MM.1S (cell line): ENCODE measurements at regions not wholly inside any gene's neighbourhood (a gene's known extent, or its start where the extent isn't known, plus 50 kb on each side); places are given as distances from the start of the nearest gene placed in this dataset.

Source experiments
- DNase-seq: peaks from one replicate; pipeline ENCODE4 v3.0.0-alpha.2; 2015
- H2AFZ ChIP-seq: fragments of 300-600 bp; sonication (generic); 2 replicates; pipeline ENCODE4 v1.6.0; 2016; ENCODE audit warnings: antibody characterized with exemption, low read length
- H3F3A ChIP-seq: fragments of 300-600 bp; sonication (generic); 2 replicates; pipeline ENCODE4 v1.6.1; 2016; ENCODE audit warnings: mild to moderate bottlenecking, antibody characterized with exemption, low read length, moderate library complexity, mixed read lengths; ENCODE audit not compliant: insufficient read depth
- H3K27ac ChIP-seq: fragments of 300-600 bp; sonication (generic); 2 replicates; pipeline ENCODE4 v1.5.1; 2016; ENCODE audit warnings: mild to moderate bottlenecking, low read length
- H3K27me3 ChIP-seq: fragments of 300-600 bp; sonication (generic); replicated peaks from 2 replicates; pipeline ENCODE4 v1.6.0; 2016; ENCODE audit warnings: low read length; ENCODE audit not compliant: insufficient read depth
- H3K36me3 ChIP-seq: fragments of 300-600 bp; sonication (generic); replicated peaks from 2 replicates; pipeline ENCODE4 v1.6.1; 2016; ENCODE audit warnings: mild to moderate bottlenecking, low read length, mixed read lengths; ENCODE audit not compliant: insufficient read depth
- H3K4me1 ChIP-seq: fragments of 300-600 bp; sonication (generic); 2 replicates; pipeline ENCODE4 v1.6.1; 2016; ENCODE audit warnings: low read length, mixed read lengths
- H3K4me2 ChIP-seq: fragments of 300-600 bp; sonication (generic); 2 replicates; pipeline ENCODE4 v1.6.0; 2016; ENCODE audit warnings: low read depth, low read length
- H3K4me3 ChIP-seq: fragments of 300-600 bp; sonication (generic); 2 replicates; pipeline ENCODE4 v1.5.1; 2016; ENCODE audit warnings: low read length, mixed read lengths
- H3K79me2 ChIP-seq: fragments of 300-600 bp; sonication (generic); 2 replicates; pipeline ENCODE4 v1.6.1; 2016; ENCODE audit warnings: mixed run types, low read length, mixed read lengths
- H3K9ac ChIP-seq: fragments of 300-600 bp; sonication (generic); 2 replicates; pipeline ENCODE4 v1.6.1; 2016; ENCODE audit warnings: low read length, mixed read lengths
- H3K9me2 ChIP-seq: fragments of 300-600 bp; sonication (generic); replicated peaks from 2 replicates; pipeline ENCODE4 v1.6.1; 2016; ENCODE audit warnings: mild to moderate bottlenecking, low read length, mixed read lengths; ENCODE audit not compliant: insufficient read depth
- H3K9me3 ChIP-seq: fragments of 300-600 bp; sonication (generic); replicated peaks from 2 replicates; pipeline ENCODE4 v1.6.1; 2016; ENCODE audit warnings: mild to moderate bottlenecking, low read length, mixed read lengths; ENCODE audit not compliant: insufficient read depth
- H4K20me1 ChIP-seq: fragments of 300-600 bp; sonication (generic); 2 replicates; pipeline ENCODE4 v1.6.1; 2016; ENCODE audit warnings: mild to moderate bottlenecking, low read length, moderate library complexity, mixed read lengths; ENCODE audit not compliant: insufficient read depth
- CTCF ChIP-seq: fragments of 300-600 bp; sonication (generic); IDR thresholded peaks from 2 replicates; pipeline ENCODE4 v1.5.1; 2016; ENCODE audit warnings: antibody characterized with exemption, low read length, mixed read lengths
- EZH2 ChIP-seq: fragments of 300-600 bp; sonication (generic); optimal IDR thresholded peaks from 2 replicates; pipeline ENCODE3; 2017; ENCODE audit warnings: low read depth, mild to moderate bottlenecking, antibody characterized with exemption, low read length, mixed read lengths
- EZH2phosphoT487 ChIP-seq: fragments of 300-600 bp; sonication (generic); IDR thresholded peaks from 2 replicates; pipeline ENCODE4 v1.6.1; 2018; ENCODE audit warnings: antibody characterized with exemption, low read length

DNA sequence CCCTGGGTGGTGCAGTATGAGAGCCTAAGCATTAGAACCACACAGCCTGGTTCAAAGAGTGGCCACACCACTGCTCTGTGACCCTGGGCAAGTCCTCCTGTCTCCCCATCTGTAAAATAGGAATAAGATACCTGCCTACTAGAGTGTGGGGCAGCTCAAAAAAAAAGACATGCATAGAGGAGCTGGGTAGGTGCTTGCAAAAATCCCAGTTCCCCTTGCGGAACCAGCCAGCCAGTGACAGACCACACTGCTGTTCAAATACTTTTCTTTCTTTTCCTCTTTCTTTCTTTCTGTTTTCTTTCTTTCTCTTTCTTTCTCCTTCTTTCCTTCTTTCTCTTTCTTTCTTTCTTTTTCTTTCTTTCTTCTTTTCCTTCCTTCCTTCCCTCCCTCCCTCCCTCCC, 63.0 kb upstream of the TRIM2 start:
- no peaks in the 10 kb centered on the region for H3K9me2 ChIP-seq
- H3K27ac ChIP-seq, result no peak overlapping the region
- H3K79me2 ChIP-seq, result no peaks in the 10 kb centered on the region
- H3K36me3 ChIP-seq, result no peaks in the 10 kb centered on the region
- no peaks in the 10 kb centered on the region for H3K27me3 ChIP-seq
- H3F3A ChIP-seq, result no peaks in the 10 kb centered on the region
- H3K4me2 ChIP-seq, result no peak overlapping the region
- H3K4me1 ChIP-seq, result no peaks in the 10 kb centered on the region
- H2AFZ ChIP-seq, result no peak overlapping the region
- H3K9me3 ChIP-seq, result no peaks in the 10 kb centered on the region
- H3K9ac ChIP-seq, result no peak overlapping the region
- no peaks in the 10 kb centered on the region for H4K20me1 ChIP-seq
- TF ChIP-seq CTCF (no peak), EZH2phosphoT487 (no peak), EZH2 (no peak)
- no peak overlapping the region for H3K4me3 ChIP-seq
- no peak for DNase-seq

DNA sequence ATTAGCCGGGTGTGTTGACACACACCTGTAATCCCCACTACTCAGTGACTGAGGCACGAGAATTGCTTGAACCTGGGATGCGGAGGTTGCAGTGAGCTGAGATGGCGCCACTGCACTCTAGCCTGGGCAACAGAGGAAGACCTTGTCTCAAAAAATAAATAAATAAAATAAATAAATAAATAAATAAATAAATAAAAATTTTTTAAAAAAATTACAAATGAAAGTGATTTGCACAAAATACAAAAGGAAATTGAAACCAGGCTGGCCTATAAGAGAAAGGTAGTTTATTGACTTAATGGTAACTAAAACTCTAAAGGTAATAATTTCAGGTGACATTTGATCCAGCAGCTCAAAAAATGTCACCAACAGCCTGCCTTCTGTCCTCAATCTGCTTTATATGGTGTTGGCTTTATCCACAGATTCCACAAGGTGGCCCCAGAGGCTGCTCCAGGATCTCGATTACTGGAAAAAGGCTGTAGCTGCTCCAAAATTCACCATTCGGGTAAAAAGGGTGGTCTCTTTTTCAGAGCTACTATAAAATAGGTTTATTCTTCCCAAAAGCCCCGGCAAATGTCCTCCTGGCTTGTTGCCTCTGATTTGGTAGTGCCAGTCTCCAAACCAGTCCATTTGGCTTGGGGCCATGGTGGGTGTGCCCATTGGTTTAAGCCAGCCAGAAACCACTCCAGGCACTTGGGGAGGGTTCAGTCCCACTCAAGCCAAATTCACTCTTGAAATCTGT, 61.4 kb upstream of the TRIM2 start:
- Histone ChIP-seq H3K9ac (no peak overlapping the region), H3K4me3 (no peak overlapping the region), H3K27ac (no peak overlapping the region), H3K4me2 (no peak overlapping the region), H3K4me1 (no peaks in the 10 kb centered on the region), H2AFZ (no peak overlapping the region), H3F3A (no peaks in the 10 kb centered on the region), H3K27me3 (no peaks in the 10 kb centered on the region), H3K9me2 (no peaks in the 10 kb centered on the region), H3K79me2 (no peaks in the 10 kb centered on the region), H3K36me3 (no peaks in the 10 kb centered on the region), H4K20me1 (no peaks in the 10 kb centered on the region), H3K9me3 (no peaks in the 10 kb centered on the region)
- peak; percentile 60 for TF ChIP-seq CTCF
- no peak for TF ChIP-seq EZH2phosphoT487
- peak; percentile 41 for DNase-seq

- H3K4me2 ChIP-seq, result no peak overlapping the region
- H4K20me1 ChIP-seq, result no peaks in the 10 kb centered on the region
- H3K4me1 ChIP-seq, result no peaks in the 10 kb centered on the region
- no peak for DNase-seq
- H3K9me2 ChIP-seq, result no peaks in the 10 kb centered on the region
- no peak overlapping the region for H2AFZ ChIP-seq
- no peak overlapping the region for H3K9ac ChIP-seq
- no peaks in the 10 kb centered on the region for H3K36me3 ChIP-seq
- H3K9me3 ChIP-seq, result no peaks in the 10 kb centered on the region
- no peaks in the 10 kb centered on the region for H3K27me3 ChIP-seq
- TF ChIP-seq EZH2phosphoT487, result no peak
- TF ChIP-seq EZH2, result no peak
- TF ChIP-seq CTCF, result no peak
- H3K27ac ChIP-seq, result no peak overlapping the region
- H3K79me2 ChIP-seq, result no peaks in the 10 kb centered on the region
- no peaks in the 10 kb centered on the region for H3F3A ChIP-seq
- no peak overlapping the region for H3K4me3 ChIP-seq
Observed at GRCh38 chr4:153143527-153144348, 60.5 kb upstream of the TRIM2 start.
